ENCODE measurements at regions not wholly inside any gene's neighbourhood (a gene's known extent, or its start where the extent isn't known, plus 50 kb on each side); places are given as distances from the start of the nearest gene placed in this dataset.

GRCh38 chr18:79582978-79583377 is 96.6 kb upstream of the CTDP1 start:
- TF ChIP-seq EP300 (IDR thresholded peaks at IDR 0.05) (no peak), CTCF (IDR thresholded peaks at IDR 0.05) (no peak)

Data from ovary (tissue), 3 donors.